ENCODE measurements at regions not wholly inside any gene's neighbourhood (a gene's known extent, or its start where the extent isn't known, plus 50 kb on each side); places are given as distances from the start of the nearest gene placed in this dataset.

GRCh38 chr2:3132466-3132865 lies 245.2 kb downstream of the EIPR1 start:
- TF ChIP-seq CTCF (IDR thresholded peaks at IDR 0.05) = no peak
- no peak for TF ChIP-seq POLR2A (IDR thresholded peaks at IDR 0.05)
- no peak for TF ChIP-seq POLR2AphosphoS5 (IDR thresholded peaks at IDR 0.05)
- no peak for TF ChIP-seq EP300 (IDR thresholded peaks at IDR 0.05)

Measured in suprapubic skin (tissue), 4 donors.